Stimulated activated CD4-positive, alpha-beta T cell treated with anti-CD3 and anti-CD28 coated beads, Interleukin-12 subunit alpha, Interleukin-12 subunit beta, amount 100 ng/mL, for 4 hours (primary cell): ENCODE measurements at regions not wholly inside any gene's neighbourhood (a gene's known extent, or its start where the extent isn't known, plus 50 kb on each side); places are given as distances from the start of the nearest gene placed in this dataset.

Experiments
- DNase-seq: peaks from one replicate; pipeline ENCODE4 v3.0.0-alpha.2; 2020

GRCh38 chr1:87568005-87568404 lies 239.3 kb downstream of the LMO4 start:
- DNase-seq = no peak

- DNase-seq = no peak
Observed at GRCh38 chr1:87568911-87569310, 240.2 kb downstream of the LMO4 start.

GRCh38 chr1:87572008-87572407 lies 243.3 kb downstream of the LMO4 start:
- no peak for DNase-seq

- no peak for DNase-seq
Observed at GRCh38 chr1:87572891-87573290, 244.2 kb downstream of the LMO4 start.

GRCh38 chr1:87575528-87575927 lies 246.8 kb downstream of the LMO4 start:
- DNase-seq = no peak

GRCh38 chr1:87578464-87578863 lies 249.8 kb downstream of the LMO4 start:
- no peak for DNase-seq

- no peak for DNase-seq
Observed at GRCh38 chr1:87583459-87583858, 254.8 kb downstream of the LMO4 start.

GRCh38 chr1:87584586-87584985 lies 255.9 kb downstream of the LMO4 start:
- no peak for DNase-seq

- no peak for DNase-seq
Observed at GRCh38 chr1:87586501-87586900, 257.8 kb downstream of the LMO4 start.

GRCh38 chr1:87588495-87588894 lies 259.8 kb downstream of the LMO4 start:
- no peak for DNase-seq

GRCh38 chr1:87591492-87591891 lies 262.8 kb downstream of the LMO4 start:
- no peak for DNase-seq

GRCh38 chr1:87592156-87592555 lies 263.5 kb downstream of the LMO4 start:
- DNase-seq = no peak

GRCh38 chr1:87594736-87595383 lies 266.2 kb downstream of the LMO4 start:
- DNase-seq = no peak

- DNase-seq = no peak
Observed at GRCh38 chr1:87595384-87595781, 266.7 kb downstream of the LMO4 start.

- DNase-seq = no peak
Observed at GRCh38 chr1:87598429-87598828, 269.7 kb downstream of the LMO4 start.

- no peak for DNase-seq
Observed at GRCh38 chr1:87599569-87599968, 270.9 kb downstream of the LMO4 start.

- DNase-seq = no peak
Observed at GRCh38 chr1:87600055-87600850, 271.6 kb downstream of the LMO4 start.

- DNase-seq = no peak
Observed at GRCh38 chr1:87600854-87601253, 272.2 kb downstream of the LMO4 start.

- DNase-seq = no peak
Observed at GRCh38 chr1:87603626-87604025, 274.9 kb downstream of the LMO4 start.

GRCh38 chr1:87612956-87613355 lies 284.3 kb downstream of the LMO4 start:
- no peak for DNase-seq

- DNase-seq = no peak
Observed at GRCh38 chr1:87615491-87615890, 286.8 kb downstream of the LMO4 start.

- DNase-seq = no peak
Observed at GRCh38 chr1:87615901-87616300, 287.2 kb downstream of the LMO4 start.

- no peak for DNase-seq
Observed at GRCh38 chr1:87620807-87621206, 292.1 kb downstream of the LMO4 start.

- no peak for DNase-seq
Observed at GRCh38 chr1:87629673-87630072, 301.0 kb downstream of the LMO4 start.

GRCh38 chr1:87632232-87632631 lies 303.6 kb downstream of the LMO4 start:
- DNase-seq = no peak
